ENCODE measurements at regions not wholly inside any gene's neighbourhood (a gene's known extent, or its start where the extent isn't known, plus 50 kb on each side); places are given as distances from the start of the nearest gene placed in this dataset.

DNA sequence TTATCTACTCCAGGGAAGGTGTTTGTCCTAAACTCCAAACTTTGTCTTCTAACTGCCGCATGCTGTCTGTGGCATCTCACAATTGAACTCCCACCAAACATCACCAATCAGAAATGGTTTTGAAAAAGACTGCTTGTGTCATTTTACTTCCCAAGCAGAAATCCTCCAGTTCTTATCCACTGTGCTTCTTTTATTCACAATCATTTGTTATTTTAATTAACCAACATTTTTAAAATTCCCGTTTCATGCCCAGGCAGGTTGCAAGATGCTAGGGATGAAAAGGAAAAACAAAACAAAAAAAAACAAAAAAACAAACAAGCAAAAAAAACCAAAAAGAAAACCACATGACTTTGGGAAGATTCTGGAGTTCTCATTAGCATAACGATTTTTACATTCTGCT lies 63.5 kb upstream of the RAB27B start:
- TF ChIP-seq, protein P1, sequence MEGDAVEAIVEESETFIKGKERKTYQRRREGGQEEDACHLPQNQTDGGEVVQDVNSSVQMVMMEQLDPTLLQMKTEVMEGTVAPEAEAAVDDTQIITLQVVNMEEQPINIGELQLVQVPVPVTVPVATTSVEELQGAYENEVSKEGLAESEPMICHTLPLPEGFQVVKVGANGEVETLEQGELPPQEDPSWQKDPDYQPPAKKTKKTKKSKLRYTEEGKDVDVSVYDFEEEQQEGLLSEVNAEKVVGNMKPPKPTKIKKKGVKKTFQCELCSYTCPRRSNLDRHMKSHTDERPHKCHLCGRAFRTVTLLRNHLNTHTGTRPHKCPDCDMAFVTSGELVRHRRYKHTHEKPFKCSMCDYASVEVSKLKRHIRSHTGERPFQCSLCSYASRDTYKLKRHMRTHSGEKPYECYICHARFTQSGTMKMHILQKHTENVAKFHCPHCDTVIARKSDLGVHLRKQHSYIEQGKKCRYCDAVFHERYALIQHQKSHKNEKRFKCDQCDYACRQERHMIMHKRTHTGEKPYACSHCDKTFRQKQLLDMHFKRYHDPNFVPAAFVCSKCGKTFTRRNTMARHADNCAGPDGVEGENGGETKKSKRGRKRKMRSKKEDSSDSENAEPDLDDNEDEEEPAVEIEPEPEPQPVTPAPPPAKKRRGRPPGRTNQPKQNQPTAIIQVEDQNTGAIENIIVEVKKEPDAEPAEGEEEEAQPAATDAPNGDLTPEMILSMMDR (conservative IDR thresholded peaks at IDR 0.05; ENCODE audit: low read depth, low read length): no peak
- DNase-seq (ENCODE audit: low read depth): no peak
- H3K4me3 ChIP-seq (ENCODE audit: low read length): no peak overlapping the region

DNA sequence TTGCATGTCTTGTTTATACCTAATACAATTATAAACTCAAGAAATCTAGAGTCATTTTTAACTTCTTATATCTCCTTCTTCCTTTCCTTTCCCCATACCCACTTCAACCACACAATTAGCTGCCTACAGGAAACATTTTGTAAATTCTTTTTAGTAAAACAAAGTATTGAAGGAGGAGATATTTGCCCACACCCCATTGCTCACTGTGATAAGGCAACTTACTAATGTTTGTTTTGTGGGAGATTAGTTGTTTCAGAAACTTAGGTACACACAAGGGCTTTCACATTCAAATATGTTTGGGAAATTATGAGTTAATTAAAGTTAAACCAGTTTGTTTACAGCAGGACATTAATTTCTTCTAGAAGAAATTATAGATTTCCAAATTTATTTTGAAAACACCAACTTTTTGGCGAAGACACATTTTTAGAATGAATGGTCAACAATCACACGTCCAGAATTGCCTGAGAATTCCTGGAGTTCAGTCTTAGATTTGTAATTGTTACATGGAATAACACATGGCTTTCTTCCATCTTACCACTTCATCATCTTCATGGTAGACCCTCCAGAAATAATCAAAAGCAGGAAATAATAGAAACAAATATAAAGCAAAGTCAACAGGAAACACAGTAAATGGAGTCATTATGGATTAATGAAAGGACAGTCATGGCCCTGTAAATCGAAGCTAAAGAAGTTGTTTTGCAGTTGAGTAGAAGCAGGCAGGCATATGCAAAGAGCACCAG lies 62.5 kb upstream of the RAB27B start:
- TF ChIP-seq, protein P1 (conservative IDR thresholded peaks at IDR 0.05; ENCODE audit: low read depth, low read length): no peak
- DNase-seq (ENCODE audit: low read depth): no peak
- H3K4me3 ChIP-seq (ENCODE audit: low read length): no peak overlapping the region

DNA sequence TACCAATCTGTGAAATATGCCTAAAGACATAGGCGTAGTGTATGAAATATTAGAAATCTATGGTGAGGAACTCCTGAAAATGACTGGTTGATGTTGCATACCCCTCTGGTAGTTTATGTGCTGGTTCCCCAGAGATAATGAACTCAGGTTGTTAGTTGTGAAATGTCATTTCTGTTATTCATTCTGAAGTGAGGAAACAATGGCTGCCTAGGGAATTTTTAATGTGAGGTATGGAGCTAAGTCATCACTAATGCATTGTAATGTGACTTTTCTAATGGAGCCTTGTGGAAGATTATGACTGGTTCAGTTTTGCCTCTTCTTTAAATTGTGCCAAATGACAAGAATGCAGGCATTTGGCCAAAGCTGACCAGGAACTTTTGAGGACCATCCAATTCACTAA lies 61.6 kb upstream of the RAB27B start:
- no peak for DNase-seq (ENCODE audit: low read depth)
- no peak overlapping the region for H3K4me3 ChIP-seq (ENCODE audit: low read length)
- TF ChIP-seq, protein P1 (conservative IDR thresholded peaks at IDR 0.05; ENCODE audit: low read depth, low read length): no peak

DNA sequence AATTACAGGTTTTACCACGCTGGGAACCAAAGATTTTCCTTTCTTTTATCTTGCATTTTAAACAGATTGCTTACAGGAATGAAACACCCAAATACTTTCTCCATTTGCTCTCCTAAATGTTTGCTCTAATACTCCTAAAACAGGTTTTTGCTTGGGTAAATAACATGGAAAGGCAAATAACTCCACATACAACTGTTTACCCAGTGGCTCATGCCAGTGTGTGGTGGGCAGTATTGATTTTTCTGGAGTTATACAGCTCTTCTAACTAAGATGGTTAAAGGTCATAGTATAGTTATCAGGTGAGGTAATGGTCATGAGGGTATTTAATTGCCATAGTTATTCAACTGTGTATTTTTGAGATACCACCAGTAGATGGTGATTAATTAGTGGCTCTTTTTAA lies 61.2 kb upstream of the RAB27B start:
- TF ChIP-seq, protein P1 (conservative IDR thresholded peaks at IDR 0.05; ENCODE audit: low read depth, low read length): no peak
- H3K4me3 ChIP-seq (ENCODE audit: low read length): no peak overlapping the region
- no peak for DNase-seq (ENCODE audit: low read depth)

DNA sequence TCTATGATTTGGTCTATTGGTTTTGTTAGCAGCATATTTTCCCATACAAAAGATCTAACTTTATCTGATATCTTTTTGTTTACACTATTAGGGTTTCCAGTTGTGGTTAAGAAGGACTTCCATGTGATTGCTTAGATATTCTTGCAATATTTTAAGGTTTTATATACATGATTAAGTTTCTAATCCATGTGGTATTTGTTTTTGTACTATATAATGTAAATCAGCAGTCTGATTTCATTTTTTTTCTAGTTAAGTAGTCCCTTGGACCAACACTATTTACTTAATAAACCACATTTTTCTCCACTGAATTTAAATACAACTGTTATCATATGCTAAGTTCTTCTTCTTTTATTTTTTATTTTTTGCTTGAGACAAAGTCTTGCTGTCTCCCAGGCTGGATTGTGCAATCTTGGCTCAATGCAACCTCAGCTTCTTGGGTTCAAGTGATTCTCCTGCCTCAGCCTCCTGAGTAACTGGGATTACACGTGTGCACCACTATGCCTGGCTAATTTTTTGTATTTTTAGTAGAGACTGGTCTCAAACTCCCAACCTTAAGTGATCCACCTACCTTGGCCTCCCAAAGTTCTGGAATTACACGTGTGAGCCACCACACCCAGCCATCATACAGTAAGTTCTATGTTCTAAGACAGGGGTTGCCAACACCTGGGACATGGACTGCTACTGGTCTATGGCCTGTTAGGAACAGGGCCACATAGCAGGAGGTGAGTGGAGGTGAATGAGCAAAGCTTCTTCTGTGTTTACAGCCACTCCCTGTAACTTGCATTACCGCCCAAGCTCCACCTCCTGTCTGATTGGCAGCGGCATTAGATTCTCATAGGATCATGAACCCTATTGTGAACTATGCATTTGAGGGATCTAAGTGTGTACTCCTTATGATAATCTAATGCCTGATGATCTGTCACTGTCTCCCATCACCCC lies 58.5 kb upstream of the RAB27B start:
- TF ChIP-seq, protein P1 (conservative IDR thresholded peaks at IDR 0.05; ENCODE audit: low read depth, low read length): no peak
- DNase-seq (ENCODE audit: low read depth): no peak
- no peak overlapping the region for H3K4me3 ChIP-seq (ENCODE audit: low read length)

DNA sequence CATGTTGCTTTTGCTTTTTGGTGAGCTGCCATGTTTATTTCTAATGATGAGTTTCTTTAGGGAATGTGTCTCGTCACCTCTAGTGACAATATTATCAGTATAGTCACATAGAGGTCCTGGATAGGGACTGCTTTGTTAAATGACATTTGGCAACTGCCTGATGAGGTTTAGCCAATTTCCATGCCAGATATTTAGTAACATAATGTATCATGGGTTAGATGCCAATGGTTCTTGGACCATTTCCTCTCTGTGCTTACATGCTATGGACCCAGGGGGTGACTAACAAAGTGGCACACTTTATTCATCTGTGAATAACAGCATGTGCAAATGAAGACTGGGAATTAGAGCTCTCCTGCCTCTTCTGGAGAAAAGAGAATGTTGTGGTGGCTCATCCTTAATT lies 56.2 kb upstream of the RAB27B start:
- TF ChIP-seq, protein P1 (conservative IDR thresholded peaks at IDR 0.05; ENCODE audit: low read depth, low read length): no peak
- H3K4me3 ChIP-seq (ENCODE audit: low read length): no peak overlapping the region
- no peak for DNase-seq (ENCODE audit: low read depth)
